HL-60 (cell line): ENCODE measurements at regions not wholly inside any gene's neighbourhood (a gene's known extent, or its start where the extent isn't known, plus 50 kb on each side); places are given as distances from the start of the nearest gene placed in this dataset.

Source experiments
- DNase-seq, 2 experiments: peaks; one replicate each; pipeline ENCODE4 v3.0.0-alpha.2; 2010 to 2020; ENCODE audit warnings: low read depth in 1 of 2, low spot score in 1 of 2
- H3K27ac ChIP-seq: fragments of 250-450 bp; sonication (Bioruptor Pico); replicated peaks from 2 replicates; pipeline ENCODE4 v1.5.1; 2020; ENCODE audit warnings: mild to moderate bottlenecking, moderate library complexity
- H3K27me3 ChIP-seq: fragments of 250-450 bp; sonication (Bioruptor Pico); 2 replicates; pipeline ENCODE4 v1.5.1; 2021; ENCODE audit warnings: mild to moderate bottlenecking, moderate library complexity; ENCODE audit not compliant: insufficient read depth, poor library complexity, severe bottlenecking
- H3K4me3 ChIP-seq: replicated peaks from 2 replicates; pipeline ENCODE4 v1.5.1; 2011; ENCODE audit warnings: mild to moderate bottlenecking, control low read depth, low read length; ENCODE audit not compliant: insufficient read depth
- GABPA ChIP-seq: IDR thresholded peaks from 2 replicates; pipeline ENCODE4 v1.6.1; 2012; ENCODE audit warnings: low read depth
- POLR2AphosphoS5 ChIP-seq: IDR thresholded peaks from 2 replicates; pipeline ENCODE4 v1.6.1; 2012; ENCODE audit warnings: low read depth
- SPI1 ChIP-seq: IDR thresholded peaks from 2 replicates; pipeline ENCODE4 v1.6.1; 2012; ENCODE audit warnings: low read depth, mild to moderate bottlenecking, borderline replicate concordance
- TF ChIP-seq, protein P1 (sequence below): IDR thresholded peaks from one replicate; pipeline ENCODE4 v1.5.1; 2011; ENCODE audit warnings: low read length, control low read depth, inconsistent platforms; ENCODE audit not compliant: insufficient read depth
- TF ChIP-seq, protein P2 (sequence below): IDR thresholded peaks from 2 replicates; pipeline ENCODE4 v1.6.1; 2012; ENCODE audit warnings: low read depth; ENCODE audit not compliant: insufficient replicate concordance

DNA sequence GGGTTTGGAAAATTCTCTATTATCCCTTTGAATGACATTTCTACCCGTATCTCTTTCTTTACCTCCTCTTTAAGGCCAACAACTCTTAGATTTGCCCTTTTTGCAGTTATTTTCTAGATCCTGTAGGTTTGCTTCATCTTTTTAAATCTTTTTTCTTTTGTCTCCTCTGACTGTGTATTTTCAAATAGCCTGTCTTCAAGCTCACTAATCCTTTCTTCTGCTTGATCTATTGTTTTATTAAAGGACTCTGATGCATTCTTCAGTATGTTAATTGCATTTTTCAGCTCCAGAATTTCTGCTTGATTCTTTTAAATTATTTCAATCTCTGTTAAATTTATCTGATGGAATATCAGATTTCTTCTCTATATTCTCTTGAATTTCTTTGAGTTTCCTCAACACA lies 324.3 kb downstream of the PLA2G4A start:
- Histone ChIP-seq H3K27me3 (no peaks in the 10 kb centered on the region), H3K27ac (no peak overlapping the region), H3K4me3 (no peak overlapping the region)
- no peak for DNase-seq
- no peak for TF ChIP-seq GABPA

GRCh38 chr1:187157115-187157514 lies 328.4 kb downstream of the PLA2G4A start:
- TF ChIP-seq SPI1 (no peak), POLR2AphosphoS5 (no peak), GABPA (no peak)
- TF ChIP-seq, protein P1, sequence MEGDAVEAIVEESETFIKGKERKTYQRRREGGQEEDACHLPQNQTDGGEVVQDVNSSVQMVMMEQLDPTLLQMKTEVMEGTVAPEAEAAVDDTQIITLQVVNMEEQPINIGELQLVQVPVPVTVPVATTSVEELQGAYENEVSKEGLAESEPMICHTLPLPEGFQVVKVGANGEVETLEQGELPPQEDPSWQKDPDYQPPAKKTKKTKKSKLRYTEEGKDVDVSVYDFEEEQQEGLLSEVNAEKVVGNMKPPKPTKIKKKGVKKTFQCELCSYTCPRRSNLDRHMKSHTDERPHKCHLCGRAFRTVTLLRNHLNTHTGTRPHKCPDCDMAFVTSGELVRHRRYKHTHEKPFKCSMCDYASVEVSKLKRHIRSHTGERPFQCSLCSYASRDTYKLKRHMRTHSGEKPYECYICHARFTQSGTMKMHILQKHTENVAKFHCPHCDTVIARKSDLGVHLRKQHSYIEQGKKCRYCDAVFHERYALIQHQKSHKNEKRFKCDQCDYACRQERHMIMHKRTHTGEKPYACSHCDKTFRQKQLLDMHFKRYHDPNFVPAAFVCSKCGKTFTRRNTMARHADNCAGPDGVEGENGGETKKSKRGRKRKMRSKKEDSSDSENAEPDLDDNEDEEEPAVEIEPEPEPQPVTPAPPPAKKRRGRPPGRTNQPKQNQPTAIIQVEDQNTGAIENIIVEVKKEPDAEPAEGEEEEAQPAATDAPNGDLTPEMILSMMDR: no peak
- TF ChIP-seq, protein P2, sequence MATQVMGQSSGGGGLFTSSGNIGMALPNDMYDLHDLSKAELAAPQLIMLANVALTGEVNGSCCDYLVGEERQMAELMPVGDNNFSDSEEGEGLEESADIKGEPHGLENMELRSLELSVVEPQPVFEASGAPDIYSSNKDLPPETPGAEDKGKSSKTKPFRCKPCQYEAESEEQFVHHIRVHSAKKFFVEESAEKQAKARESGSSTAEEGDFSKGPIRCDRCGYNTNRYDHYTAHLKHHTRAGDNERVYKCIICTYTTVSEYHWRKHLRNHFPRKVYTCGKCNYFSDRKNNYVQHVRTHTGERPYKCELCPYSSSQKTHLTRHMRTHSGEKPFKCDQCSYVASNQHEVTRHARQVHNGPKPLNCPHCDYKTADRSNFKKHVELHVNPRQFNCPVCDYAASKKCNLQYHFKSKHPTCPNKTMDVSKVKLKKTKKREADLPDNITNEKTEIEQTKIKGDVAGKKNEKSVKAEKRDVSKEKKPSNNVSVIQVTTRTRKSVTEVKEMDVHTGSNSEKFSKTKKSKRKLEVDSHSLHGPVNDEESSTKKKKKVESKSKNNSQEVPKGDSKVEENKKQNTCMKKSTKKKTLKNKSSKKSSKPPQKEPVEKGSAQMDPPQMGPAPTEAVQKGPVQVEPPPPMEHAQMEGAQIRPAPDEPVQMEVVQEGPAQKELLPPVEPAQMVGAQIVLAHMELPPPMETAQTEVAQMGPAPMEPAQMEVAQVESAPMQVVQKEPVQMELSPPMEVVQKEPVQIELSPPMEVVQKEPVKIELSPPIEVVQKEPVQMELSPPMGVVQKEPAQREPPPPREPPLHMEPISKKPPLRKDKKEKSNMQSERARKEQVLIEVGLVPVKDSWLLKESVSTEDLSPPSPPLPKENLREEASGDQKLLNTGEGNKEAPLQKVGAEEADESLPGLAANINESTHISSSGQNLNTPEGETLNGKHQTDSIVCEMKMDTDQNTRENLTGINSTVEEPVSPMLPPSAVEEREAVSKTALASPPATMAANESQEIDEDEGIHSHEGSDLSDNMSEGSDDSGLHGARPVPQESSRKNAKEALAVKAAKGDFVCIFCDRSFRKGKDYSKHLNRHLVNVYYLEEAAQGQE: no peak
- H3K27ac ChIP-seq: no peak overlapping the region
- no peaks in the 10 kb centered on the region for H3K27me3 ChIP-seq
- H3K4me3 ChIP-seq: no peak overlapping the region
- DNase-seq: no peak

DNA sequence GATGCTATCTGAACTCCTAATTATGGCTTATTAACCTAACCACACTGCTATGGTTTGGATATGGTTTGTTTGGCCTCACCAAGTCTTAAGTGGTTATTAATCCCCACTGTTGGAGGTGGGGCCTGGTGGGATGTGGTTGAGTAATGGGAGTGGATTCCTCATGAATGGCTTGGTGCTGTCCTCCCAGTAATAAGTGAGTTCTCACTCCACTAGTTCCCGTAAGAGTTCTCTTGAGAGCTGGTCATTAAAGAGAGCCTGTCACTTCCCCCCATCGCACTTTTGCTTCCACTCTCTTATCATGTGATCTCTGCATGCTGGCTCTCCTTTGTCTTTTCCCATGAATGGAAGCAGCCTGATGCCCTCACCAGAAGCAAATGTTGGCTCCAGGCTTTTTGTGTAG lies 328.8 kb downstream of the PLA2G4A start:
- Histone ChIP-seq H3K27ac (no peak overlapping the region), H3K27me3 (no peaks in the 10 kb centered on the region), H3K4me3 (no peak overlapping the region)
- DNase-seq: no peak
- TF ChIP-seq SPI1 (no peak), GABPA (no peak), POLR2AphosphoS5 (no peak)
- TF ChIP-seq, protein P2: no peak
- TF ChIP-seq, protein P1: no peak

- H3K27ac ChIP-seq: no peak overlapping the region
- no peaks in the 10 kb centered on the region for H3K27me3 ChIP-seq
- no peak for DNase-seq
- no peak for TF ChIP-seq GABPA
- H3K4me3 ChIP-seq: no peak overlapping the region
These were observed 338.8 kb downstream of the PLA2G4A start for GRCh38 chr1:187167555-187167954.

- Histone ChIP-seq H3K27me3 (no peaks in the 10 kb centered on the region), H3K27ac (no peak overlapping the region), H3K4me3 (no peak overlapping the region)
- no peak for DNase-seq
- TF ChIP-seq, protein P2: no peak
- TF ChIP-seq, protein P1: no peak
- no peak for TF ChIP-seq SPI1
- TF ChIP-seq GABPA: no peak
- no peak for TF ChIP-seq POLR2AphosphoS5
These were observed 339.5 kb downstream of the PLA2G4A start for GRCh38 chr1:187168297-187168696.
